ENCODE measurements at regions not wholly inside any gene's neighbourhood (a gene's known extent, or its start where the extent isn't known, plus 50 kb on each side); places are given as distances from the start of the nearest gene placed in this dataset.

DNA sequence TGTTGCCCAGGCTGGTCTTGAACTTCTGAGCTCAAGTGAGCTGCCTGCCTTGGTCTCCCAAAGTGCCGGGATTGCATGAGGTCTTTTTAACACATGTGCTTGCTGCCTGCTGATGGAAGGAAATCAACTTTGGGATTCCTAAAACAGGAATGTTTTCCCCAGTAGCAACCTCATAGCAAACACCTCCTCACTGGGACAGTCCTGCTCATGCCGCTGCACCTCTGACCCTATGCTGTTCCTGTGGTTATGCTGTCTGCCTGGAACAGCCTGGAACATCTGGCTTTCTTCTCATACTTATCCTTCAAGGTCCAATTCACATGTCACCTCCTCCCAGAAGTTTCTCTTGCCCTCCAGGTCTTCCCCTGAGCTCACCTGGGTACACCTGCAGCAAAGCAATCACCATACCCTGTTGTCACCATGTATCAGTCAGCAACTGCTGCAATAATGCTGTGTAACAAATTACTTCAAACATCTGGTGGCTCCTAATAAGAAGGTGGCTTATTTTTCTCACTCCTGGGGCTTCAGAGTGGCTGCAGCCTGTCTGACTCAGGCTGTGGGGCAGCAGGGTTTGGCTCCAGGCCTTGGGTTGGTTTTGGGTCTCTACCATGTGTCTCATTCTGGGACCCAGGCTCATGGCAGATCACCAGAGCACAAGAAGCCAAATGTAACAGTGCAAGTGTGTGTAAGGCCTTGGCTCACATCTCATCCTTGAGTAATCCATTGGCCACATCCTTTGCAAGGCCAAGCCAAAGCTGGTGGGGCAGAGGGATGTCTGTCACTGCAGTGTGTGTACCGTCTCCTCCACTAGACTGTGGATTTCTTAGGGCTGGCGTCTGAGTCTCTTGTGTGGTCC, 59.4 kb upstream of the SORCS2 start:
- TF ChIP-seq EZH2 (optimal IDR thresholded peaks at IDR 0.05; ENCODE audit: low read depth, low read length): no peak
- TF ChIP-seq EZH2phosphoT487 (IDR thresholded peaks at IDR 0.05; ENCODE audit: low read length): no peak
- no peak for TF ChIP-seq CTCF (IDR thresholded peaks at IDR 0.05; ENCODE audit: low read length)
- Histone ChIP-seq H3K9ac (ENCODE audit: low read length) (no peak overlapping the region), H3K79me2 (ENCODE audit: low read length) (no peaks in the 10 kb centered on the region), H3F3A (ENCODE audit: insufficient read depth, low read length) (no peaks in the 10 kb centered on the region), H3K27me3 (replicated peaks; ENCODE audit: insufficient read depth, low read length) (peaks cover 64% of the 10 kb centered on the region), H4K20me1 (ENCODE audit: insufficient read depth, low read length) (no peaks in the 10 kb centered on the region), H3K4me3 (ENCODE audit: low read length) (no peak overlapping the region), H3K27ac (ENCODE audit: low read length) (no peak overlapping the region), H2AFZ (ENCODE audit: low read length) (no peak overlapping the region), H3K9me3 (replicated peaks; ENCODE audit: insufficient read depth, low read length) (no peaks in the 10 kb centered on the region), H3K9me2 (replicated peaks; ENCODE audit: insufficient read depth, low read length) (no peaks in the 10 kb centered on the region), H3K4me2 (ENCODE audit: low read depth, low read length) (no peak overlapping the region), H3K4me1 (ENCODE audit: low read length) (no peaks in the 10 kb centered on the region), H3K36me3 (replicated peaks; ENCODE audit: insufficient read depth, low read length) (no peaks in the 10 kb centered on the region)
- no peak for DNase-seq

- TF ChIP-seq CTCF (IDR thresholded peaks at IDR 0.05; ENCODE audit: low read length): no peak
- no peak for TF ChIP-seq EZH2 (optimal IDR thresholded peaks at IDR 0.05; ENCODE audit: low read depth, low read length)
- no peak for TF ChIP-seq EZH2phosphoT487 (IDR thresholded peaks at IDR 0.05; ENCODE audit: low read length)
- DNase-seq: no peak
- Histone ChIP-seq H3K4me1 (ENCODE audit: low read length) (no peaks in the 10 kb centered on the region), H3K9ac (ENCODE audit: low read length) (no peak overlapping the region), H3F3A (ENCODE audit: insufficient read depth, low read length) (no peaks in the 10 kb centered on the region), H4K20me1 (ENCODE audit: insufficient read depth, low read length) (no peaks in the 10 kb centered on the region), H2AFZ (ENCODE audit: low read length) (no peak overlapping the region), H3K27me3 (replicated peaks; ENCODE audit: insufficient read depth, low read length) (peaks cover 64% of the 10 kb centered on the region), H3K4me3 (ENCODE audit: low read length) (no peak overlapping the region), H3K9me2 (replicated peaks; ENCODE audit: insufficient read depth, low read length) (no peaks in the 10 kb centered on the region), H3K27ac (ENCODE audit: low read length) (no peak overlapping the region), H3K4me2 (ENCODE audit: low read depth, low read length) (no peak overlapping the region), H3K36me3 (replicated peaks; ENCODE audit: insufficient read depth, low read length) (no peaks in the 10 kb centered on the region), H3K79me2 (ENCODE audit: low read length) (no peaks in the 10 kb centered on the region), H3K9me3 (replicated peaks; ENCODE audit: insufficient read depth, low read length) (no peaks in the 10 kb centered on the region)
Measured at GRCh38 chr4:7132249-7132648, 60.1 kb upstream of the SORCS2 start.

- H3F3A ChIP-seq (ENCODE audit: insufficient read depth, low read length): no peaks in the 10 kb centered on the region
- no peaks in the 10 kb centered on the region for H3K36me3 ChIP-seq (replicated peaks; ENCODE audit: insufficient read depth, low read length)
- H3K79me2 ChIP-seq (ENCODE audit: low read length): no peaks in the 10 kb centered on the region
- H3K9ac ChIP-seq (ENCODE audit: low read length): no peak overlapping the region
- no peak for DNase-seq
- H2AFZ ChIP-seq (ENCODE audit: low read length): no peak overlapping the region
- no peak overlapping the region for H3K4me3 ChIP-seq (ENCODE audit: low read length)
- no peak overlapping the region for H3K4me2 ChIP-seq (ENCODE audit: low read depth, low read length)
- H3K9me2 ChIP-seq (replicated peaks; ENCODE audit: insufficient read depth, low read length): no peaks in the 10 kb centered on the region
- no peaks in the 10 kb centered on the region for H3K4me1 ChIP-seq (ENCODE audit: low read length)
- no peaks in the 10 kb centered on the region for H3K9me3 ChIP-seq (replicated peaks; ENCODE audit: insufficient read depth, low read length)
- H3K27ac ChIP-seq (ENCODE audit: low read length): no peak overlapping the region
- H4K20me1 ChIP-seq (ENCODE audit: insufficient read depth, low read length): no peaks in the 10 kb centered on the region
- TF ChIP-seq CTCF (IDR thresholded peaks at IDR 0.05; ENCODE audit: low read length): no peak
- TF ChIP-seq EZH2 (optimal IDR thresholded peaks at IDR 0.05; ENCODE audit: low read depth, low read length): no peak
- no peak for TF ChIP-seq EZH2phosphoT487 (IDR thresholded peaks at IDR 0.05; ENCODE audit: low read length)
- H3K27me3 ChIP-seq (replicated peaks; ENCODE audit: insufficient read depth, low read length): peaks cover 64% of the 10 kb centered on the region
Measured at GRCh38 chr4:7131498-7132031, 60.8 kb upstream of the SORCS2 start.
